GM12891 (cell line): ENCODE measurements at regions not wholly inside any gene's neighbourhood (a gene's known extent, or its start where the extent isn't known, plus 50 kb on each side); places are given as distances from the start of the nearest gene placed in this dataset.

Source experiments
- PAX5 ChIP-seq: IDR thresholded peaks from 2 replicates; pipeline ENCODE4 v1.6.1; 2011; ENCODE audit warnings: low read length, moderate library complexity, mild to moderate bottlenecking; ENCODE audit not compliant: insufficient read depth, severe bottlenecking
- POLR2A ChIP-seq: IDR thresholded peaks from 2 replicates; pipeline ENCODE4 v1.6.1; 2011; ENCODE audit warnings: low read depth, low read length, control low read depth
- TAF1 ChIP-seq: IDR thresholded peaks from 2 replicates; pipeline ENCODE4 v1.6.1; 2011; ENCODE audit warnings: low read depth, low read length, control low read depth

DNA sequence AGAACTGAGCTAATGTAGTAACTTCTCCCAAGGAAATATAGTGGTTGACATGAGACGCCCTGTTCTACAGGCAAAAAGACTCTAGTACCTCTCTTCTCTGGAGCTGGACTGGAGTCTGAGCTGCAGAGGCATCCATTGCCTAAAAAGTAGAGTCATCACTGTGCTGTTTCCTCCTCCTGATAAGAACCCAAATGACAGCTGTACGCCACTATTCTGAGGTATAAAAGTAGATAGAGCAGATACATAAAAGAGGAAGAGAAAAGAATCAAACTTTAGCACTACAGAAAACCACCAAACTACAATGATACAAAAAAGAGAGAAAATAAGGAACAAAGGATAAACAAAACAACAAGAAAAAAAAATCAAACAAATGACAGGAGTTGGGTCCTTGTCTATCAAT is 1568.8 kb downstream of the PLA2G4A start:
- no peak for TF ChIP-seq POLR2A
- no peak for TF ChIP-seq TAF1
- TF ChIP-seq PAX5: no peak
